ENCODE measurements at regions not wholly inside any gene's neighbourhood (a gene's known extent, or its start where the extent isn't known, plus 50 kb on each side); places are given as distances from the start of the nearest gene placed in this dataset.

DNA sequence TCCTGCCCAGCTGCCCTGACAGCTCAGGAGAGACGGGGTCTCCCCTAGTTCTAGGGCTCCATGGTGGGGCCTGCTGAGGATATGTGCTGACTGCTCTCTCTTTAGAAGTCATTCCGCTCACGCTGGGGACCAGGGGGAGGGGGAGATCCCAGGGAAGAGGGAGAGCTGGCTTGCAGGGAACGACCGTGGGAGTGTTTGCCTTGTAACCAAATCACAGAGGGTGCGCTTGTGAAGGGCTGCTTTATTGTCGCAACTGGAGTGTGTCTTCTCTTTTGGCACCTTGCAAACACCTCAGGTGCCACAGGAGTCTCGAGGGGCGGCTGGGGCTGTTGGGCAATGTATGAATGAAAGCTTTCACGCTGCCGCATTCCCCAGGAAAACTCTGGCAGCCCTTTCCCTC is 531.3 kb upstream of the MKI67 start:
- no peak for DNase-seq (ENCODE audit: low read depth, low spot score)

DNA sequence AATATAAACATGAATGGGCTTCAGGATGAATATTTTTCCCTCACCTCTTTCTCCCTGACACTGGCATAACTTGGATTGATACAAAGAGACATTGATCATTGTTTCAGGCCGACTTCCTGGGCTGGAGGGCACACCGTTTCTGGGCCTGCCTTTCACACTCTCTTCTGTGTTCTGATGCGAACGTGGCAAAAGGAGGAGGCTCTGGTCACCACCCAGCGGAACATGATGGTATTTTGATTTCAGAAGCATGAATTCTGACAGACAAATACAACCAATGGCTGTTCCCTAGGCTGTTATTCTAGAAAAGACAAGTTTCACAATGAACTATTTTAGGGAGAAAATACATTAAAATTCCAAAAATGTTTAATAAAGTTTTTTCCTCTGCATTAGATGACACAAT is 534.5 kb upstream of the MKI67 start:
- DNase-seq (ENCODE audit: low read depth, low spot score) = no peak

DNA sequence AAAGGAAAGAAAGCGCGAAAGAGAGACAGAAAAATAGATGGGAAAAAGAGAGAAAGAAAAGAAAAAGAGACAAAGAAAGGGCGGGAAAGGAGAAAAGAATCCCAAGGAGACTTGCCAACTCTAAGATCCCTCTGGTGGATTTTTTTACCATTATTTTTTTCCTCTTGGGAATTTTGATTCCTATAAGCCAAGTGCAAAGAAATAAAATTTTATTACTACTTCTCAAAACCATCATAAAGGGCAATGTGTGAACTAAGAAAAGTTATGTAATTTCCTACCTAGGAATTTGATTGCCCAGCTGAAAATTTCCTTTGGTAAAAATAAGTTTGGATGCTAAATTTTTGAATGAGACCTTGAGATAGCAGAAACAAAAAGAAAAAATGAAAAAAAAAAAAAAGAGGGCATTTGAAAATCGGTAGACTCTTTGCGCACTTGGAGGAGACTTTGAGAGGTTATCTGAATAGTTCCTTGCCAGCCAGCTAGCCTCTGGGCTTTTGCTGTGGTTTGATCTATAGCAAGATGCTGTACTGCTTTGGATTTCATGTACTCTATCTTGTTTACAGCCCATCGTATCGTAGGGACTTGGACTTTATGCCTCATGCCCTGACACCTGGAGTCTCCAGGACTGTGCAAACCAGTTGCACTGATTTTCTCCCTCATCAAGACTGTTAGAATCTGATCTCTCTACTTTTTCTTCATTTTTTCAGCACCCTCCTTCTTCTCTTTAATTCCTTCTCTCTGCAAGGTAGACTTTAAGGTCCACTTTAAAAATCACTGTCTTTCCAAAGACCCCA is 535.4 kb upstream of the MKI67 start:
- DNase-seq (ENCODE audit: low read depth, low spot score) = no peak

DNA sequence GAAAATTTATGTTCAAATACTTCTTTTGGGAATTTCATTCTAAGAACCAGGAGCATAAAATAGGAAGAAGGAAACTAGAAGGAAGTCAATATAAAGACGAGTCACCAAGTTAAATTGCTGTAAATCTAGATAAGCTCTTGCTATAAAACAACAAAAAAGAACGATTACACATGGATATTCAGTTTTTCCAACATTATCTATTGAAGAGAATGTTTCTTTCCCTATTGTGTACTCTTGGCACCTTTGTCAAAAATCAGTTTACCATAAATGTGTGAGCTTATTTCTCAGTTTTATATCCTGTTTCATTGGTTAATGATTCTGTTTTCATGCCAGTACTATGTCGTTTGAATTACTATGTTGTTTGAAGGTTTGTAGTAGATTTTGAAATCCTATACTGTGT is 536.3 kb upstream of the MKI67 start:
- DNase-seq (ENCODE audit: low read depth, low spot score) = no peak

DNA sequence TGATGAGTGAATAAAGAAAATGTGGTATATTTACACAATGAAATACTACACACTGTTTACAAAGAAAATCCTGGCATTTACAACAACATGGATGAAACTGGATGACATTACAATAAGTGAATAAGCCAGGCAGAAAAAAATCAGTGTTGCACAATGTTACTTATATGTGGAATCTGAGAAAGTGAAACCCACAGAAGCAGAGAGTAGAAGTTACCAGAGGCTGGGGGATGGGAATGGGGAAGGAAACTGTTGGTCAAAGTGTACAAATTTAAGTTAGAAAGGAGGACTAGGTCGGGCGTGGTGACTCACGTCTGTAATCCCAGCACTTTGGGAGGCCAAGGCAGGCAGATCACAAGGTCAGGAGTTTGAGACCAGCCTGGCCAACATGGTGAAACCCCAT is 538.5 kb upstream of the MKI67 start:
- no peak for DNase-seq (ENCODE audit: low read depth, low spot score)

DNA sequence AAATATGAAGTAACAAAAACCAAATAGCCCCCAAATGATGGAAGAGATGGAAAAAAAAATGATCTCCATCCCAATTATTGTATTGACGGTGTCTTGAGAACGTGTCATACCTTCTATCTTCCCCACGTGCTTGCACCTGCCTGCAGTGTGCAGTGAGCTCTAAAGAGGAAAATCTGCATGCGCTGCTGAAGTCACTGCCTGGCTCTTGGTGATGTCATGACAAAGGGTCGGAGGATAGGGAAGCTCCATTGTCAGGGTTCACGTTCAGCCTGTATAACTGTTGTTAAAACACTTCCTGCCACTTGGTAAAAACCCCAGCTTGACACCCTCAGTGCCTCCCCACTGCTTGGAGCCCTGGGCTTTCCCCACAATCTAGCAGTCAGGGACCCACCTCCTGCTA is 549.2 kb upstream of the MKI67 start:
- no peak for DNase-seq (ENCODE audit: low read depth, low spot score)

DNA sequence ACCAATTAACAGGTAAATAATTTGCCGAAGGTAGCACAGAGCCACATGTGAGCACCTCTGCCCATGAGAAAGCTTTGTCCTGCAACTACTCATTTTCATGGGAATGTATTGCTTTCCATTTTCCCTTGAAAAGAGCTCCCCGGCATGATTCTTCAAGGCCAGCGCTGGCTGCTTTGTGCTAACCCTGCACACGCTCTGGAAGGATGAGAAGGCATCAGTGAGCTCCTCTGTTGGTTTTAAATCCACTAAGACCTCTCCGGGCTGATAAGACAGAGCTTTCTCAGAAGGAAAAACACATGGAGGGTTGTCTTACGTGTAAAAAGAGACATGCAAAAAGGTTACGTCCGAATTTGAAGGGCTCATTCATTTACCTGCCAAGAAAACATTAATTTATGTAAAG is 553.9 kb upstream of the MKI67 start:
- no peak for DNase-seq (ENCODE audit: low read depth, low spot score)

DNA sequence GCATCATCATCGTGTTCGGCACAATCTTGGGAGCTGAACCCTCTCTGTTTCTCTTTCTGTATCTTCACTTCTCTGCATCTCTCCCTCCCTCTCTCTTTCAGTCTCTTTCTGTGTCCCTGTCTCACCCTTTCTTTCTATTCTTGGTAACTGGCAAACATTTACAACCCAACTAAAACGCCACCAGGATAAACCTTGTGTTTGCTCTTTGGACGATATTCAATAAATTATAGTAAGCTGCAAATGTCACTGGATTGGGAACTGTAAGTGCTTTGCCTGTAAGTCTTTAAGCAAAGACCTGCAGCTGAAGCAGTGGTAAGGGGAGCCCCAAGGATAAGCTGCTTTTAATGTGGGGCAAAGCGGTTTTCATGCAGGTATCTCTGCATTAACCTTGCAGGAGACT is 558.0 kb upstream of the MKI67 start:
- DNase-seq (ENCODE audit: low read depth, low spot score) = no peak

DNA sequence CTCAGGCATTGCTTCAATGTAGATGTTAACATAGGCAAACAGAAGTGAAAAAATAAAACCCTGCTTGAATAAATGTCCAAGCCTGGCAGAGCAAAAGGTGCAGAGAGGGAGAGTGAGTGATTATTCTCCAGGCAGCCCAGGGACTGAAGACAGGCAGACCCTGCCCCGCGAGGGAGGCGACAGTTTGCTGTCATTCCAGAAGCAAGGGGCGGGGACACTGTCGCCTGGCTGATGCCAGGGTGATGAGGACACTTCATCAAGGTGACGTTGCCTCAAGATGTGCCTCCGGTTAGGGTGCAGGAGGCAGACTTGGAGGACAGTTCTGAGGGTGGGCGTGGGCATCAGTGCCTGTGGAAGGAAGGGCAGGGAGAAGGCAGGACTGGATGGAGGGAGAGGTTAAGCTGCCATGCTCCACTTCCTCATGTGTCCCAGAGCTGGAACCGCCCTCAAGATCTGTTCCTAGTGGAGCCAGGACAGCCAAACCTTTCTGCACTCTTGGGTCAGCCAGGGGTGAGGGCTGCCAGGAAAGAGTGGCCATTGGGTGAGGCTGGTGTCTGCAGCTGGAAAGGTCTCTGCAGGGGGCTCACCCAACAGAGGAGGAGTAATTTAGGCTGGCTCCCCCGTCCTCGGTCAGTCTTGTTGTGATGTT is 560.5 kb upstream of the MKI67 start:
- DNase-seq (ENCODE audit: low read depth, low spot score) = no peak

DNA sequence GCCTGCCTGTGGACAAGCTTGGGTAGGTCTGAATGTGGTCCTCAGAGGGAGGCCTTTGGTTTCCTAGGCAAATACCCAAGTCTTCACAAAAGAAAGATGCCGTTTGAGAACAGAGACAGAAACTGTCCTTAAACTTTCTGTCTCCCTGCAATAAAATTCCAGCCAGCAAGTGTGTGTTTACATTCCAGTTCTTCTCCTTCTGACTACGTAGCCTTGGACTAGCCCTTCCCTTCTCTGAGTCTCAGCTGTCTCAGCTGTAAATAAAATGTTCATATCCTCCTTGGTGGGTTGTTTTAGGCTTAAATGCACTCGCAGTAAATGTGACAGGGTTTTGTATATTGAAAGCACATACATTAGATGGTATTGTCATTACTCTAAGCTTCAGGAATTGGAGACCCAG is 561.2 kb upstream of the MKI67 start:
- no peak for DNase-seq (ENCODE audit: low read depth, low spot score)

DNA sequence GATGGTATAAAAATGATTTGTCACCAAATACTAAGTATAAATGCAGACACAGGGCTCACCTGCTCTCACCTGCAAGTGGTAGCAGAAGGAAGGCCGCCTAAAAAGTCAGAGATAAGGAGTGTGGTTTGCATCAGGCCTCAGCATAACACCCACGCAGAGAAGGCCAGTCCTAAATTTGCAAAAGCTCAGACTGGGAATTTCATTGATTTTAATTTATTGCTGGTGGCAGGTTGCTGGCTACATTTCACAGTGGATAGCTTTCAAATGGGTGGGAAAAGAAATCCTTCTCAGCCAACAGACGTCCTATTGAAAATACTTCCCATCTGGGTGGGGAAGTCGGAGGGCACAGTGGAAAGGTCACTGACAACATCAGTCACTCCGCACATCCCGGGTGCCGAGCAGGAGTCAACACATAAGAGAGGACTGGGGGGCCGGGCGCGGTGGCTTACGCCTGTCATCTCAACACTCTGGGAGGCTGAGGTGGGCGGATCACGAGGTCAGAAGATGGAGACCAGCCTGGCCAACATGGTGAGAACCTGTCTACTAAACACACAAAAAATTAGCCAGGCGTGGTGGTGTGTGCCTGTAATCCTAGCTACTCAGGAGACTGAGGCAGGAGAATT is 561.8 kb upstream of the MKI67 start:
- no peak for DNase-seq (ENCODE audit: low read depth, low spot score)

DNA sequence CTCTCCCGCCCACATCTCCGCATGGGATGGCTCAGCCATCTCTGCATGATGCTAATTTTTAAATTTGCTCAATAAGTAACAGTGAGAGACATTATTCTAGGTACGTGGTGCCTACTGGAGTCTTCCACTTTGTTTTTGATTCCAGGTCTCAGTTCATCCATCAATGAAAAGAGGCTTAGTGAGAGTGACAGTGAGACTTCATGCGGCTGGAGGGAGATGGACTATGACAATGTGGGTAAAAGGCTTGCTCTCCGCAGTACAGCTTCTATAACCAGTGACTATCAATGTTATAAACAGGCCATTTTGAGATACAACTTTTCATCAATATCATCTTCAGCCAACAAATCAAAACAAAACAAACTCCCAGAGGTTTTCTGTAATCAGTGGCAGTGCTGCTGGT is 563.4 kb upstream of the MKI67 start:
- DNase-seq (ENCODE audit: low read depth, low spot score) = no peak

DNA sequence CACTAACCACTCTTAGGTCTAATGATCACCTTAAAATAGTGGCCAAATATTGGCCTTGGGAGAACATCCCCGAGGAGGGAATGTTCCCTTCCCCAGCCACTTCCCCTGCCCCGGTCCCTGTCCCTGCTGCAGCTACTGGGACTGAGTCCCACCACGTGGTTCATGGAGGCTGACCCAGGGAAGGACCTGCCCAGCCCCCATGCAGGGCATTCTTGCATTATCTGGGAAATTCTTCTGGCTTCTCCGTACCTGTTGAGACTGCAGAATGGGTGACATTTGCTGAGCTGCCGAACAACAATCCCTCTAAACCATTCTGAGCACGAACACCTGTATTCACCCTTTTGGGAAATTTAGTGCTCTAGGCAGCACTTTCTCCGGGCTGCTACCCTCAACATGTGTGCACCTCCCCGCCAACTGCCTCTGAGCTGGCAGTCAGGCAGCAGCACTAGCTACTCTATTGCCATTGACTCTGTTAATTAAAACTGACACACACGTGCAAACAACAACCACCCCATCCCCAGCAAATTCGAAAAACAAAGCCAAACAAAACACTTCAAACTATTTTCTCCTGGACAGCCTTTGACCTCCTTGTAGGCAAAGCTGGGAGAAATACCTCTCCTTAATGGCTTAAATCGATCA is 567.4 kb upstream of the MKI67 start:
- DNase-seq (ENCODE audit: low read depth, low spot score) = no peak

DNA sequence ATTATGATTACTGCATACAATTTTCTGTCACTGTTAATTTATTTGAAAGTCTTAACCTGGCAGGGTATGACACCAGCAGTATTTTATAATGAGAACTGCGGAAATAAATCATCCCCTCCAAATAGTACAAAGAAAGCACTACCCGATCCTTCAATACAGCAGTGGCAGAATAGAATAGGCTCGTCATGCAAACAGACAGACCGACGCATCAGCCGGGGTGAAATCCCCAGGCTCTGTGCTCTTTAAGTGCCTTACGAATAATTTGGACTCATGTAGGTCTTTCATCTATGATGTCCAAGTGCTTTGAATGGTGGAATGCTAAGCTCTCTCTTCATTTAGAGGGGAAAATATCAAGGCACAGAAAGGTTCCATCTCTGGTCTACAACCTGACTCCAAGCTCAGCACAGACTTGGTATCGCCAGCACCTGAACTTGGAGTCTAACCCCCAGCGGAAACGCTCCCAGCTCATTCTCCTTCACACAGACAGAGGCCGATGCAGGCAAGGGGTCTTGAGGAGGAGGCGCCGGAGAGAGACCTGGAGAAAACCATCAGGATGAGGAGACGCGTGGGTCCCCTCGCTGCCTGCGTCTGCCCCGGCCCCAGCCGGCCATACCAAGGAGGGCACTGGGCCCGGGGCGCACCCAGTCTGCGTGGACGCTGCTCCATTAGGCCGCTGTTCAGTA is 568.1 kb upstream of the MKI67 start:
- DNase-seq (ENCODE audit: low read depth, low spot score) = no peak

DNA sequence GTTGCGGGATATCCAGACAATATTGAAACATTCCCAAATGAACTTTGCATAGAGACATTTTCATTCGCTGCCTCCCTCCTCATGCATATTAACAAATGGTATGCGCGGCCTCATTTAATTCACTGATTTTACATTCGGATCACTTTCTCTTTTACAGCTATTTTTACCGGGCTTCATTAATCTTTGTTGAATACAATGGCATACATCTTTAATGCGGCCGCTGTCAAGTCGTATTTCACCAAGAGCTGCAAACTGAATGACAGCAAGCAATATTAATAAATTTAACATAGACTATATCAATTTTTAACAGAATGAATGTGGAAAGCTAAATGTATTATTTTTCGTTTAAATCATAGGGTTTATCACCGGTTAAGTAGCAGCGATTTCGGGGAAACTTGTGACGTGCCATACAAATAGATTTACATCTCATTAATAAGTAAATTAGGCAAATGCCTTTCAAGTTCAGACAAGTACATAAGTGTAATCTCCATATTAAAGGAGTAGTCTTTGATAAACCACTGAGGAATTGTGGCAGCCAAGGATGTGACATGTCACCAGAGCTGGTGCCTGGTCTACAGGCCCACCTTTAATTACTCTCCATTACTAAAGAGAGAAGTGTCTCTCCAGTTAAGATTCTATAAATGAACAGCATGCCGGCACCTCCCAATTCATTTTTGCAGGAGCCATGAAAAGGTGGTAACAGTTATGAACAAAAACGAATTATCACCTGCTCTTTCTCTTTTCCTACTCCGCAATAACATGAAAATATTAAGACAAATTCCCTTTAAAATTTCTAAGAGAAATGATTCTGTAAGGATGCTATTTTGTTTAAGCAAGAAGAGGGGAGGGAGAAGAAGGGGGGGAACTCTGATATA is 568.9 kb upstream of the MKI67 start:
- no peak for DNase-seq (ENCODE audit: low read depth, low spot score)

DNA sequence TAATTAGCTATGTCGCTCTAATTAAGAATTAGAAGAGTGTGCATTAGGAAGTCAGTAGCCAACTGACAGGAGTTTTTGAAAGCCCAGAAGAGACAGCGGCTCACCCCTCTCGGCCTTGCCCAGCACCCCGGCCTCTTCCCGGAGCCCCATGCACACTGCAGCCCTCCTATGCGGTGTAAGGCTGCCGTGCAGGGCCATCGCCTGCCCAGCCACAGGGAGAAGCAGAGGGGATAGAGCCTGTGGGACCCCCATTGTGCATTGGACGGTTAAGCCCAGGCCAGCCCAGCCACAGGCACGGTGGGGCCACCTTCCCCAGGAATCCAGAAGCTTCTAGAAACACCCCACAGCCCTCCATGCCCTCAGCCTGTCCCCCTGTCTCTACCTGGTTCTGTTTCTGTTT is 569.7 kb upstream of the MKI67 start:
- DNase-seq (ENCODE audit: low read depth, low spot score) = no peak

DNA sequence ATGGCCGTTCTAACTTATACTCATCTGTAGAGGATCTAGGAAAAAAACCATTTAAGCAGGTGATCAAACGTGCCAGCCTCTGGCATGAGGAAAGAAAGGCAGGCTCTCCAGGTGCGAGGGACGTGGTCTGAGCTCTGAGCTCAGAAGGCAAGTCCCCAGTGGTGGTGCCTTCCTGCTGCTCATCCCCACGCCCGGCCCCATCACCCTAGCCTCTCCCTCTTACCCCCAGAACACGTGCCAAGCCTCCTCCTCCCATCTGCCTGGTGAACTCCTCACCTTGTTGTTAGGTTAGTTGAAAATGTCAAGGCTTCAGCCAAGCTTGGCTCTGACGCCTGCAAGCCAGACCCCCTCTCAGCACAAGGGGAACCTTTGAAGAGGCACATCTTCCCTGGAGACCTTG is 571.2 kb upstream of the MKI67 start:
- no peak for DNase-seq (ENCODE audit: low read depth, low spot score)

DNA sequence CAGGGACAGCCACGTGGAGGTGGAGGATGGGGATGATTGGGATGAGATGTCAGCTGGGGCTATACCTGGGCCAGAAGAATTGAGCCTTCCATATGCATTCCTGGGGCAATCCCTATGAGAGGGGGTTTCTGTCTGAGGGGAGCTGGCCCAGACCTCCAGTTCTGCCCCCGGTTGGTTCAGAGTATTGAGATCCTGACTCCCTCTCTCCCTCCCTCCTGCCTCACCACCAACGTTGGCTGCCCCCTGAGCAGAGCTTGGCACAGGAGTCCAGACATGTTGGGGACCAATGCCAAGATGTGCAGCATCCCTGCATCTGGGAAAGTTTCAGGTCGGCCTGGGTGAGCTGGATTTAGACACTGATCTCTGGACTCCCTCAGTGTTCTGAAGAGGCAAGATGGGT is 575.2 kb upstream of the MKI67 start:
- DNase-seq (ENCODE audit: low read depth, low spot score) = no peak

DNA sequence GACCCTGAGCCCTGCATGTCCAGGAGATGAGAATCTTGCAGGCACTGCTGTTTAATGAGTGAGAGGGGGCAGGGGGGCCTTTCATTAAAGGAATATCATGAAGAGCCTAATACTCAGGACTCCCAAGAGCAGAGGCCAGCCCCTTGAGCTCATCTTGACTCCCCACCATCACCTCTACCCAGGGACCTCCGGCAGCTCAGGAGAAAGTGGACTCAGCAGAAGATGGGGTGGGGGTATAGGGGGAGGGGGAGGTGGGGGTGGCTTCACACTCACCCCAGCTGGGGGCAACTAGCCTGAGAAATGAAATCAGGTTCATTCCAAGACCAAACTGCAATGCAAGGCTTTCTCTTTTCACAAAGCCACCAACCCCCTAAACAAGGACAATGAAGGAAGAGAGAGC is 575.6 kb upstream of the MKI67 start:
- no peak for DNase-seq (ENCODE audit: low read depth, low spot score)

DNA sequence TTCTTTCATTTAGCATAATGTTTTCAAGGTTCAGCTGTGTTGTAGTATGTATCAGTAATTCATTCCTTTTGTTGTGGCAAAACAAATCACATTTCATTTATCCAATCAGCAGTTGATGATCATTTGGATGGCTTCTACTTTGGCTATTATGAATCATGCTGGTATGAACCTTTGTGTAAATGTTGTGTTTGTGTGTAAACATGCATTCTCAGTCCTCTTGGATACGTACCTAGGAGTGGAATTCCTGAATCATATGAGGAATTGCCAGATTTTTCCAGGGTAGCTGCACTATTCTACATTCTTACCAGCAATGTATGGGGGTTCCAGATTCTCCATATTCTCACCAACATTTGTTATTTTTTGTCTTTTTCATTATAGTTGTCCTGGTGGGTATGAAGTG is 578.5 kb upstream of the MKI67 start:
- DNase-seq (ENCODE audit: low read depth, low spot score) = no peak

DNA sequence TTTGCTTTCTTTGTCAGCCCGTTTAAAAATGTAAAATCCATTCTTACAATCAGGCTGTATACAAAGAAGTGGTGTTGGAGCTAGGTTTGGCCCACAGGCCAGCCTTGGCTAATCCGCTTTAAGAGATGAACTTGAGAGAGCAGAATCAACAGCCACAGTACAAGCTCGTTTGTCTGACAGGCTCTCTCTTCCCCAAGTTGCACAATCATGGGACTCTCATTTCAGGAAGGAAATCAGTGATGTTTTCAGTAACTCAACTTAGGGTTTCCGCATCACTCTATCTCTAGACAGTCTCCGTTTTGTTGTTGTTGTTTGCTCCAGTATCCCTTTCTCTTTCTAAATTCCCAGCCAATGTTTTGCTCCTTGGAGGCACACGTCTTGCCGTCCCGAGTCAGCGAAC is 582.0 kb upstream of the MKI67 start:
- no peak for DNase-seq (ENCODE audit: low read depth, low spot score)

Measured in ELF-1 (cell line).